Spinal cord (tissue), 9 donors: ENCODE measurements at regions not wholly inside any gene's neighbourhood (a gene's known extent, or its start where the extent isn't known, plus 50 kb on each side); places are given as distances from the start of the nearest gene placed in this dataset.
A peak's percentile ranks its signal among the peaks of the same experiment; 100 is the strongest.
"Not testable (repeated sequence)": the region's sequence is repeated elsewhere in the genome, so short reads cannot be mapped to it uniquely, and the experiment has no call there.

Experiments used
- DNase-seq, 6 donors: peaks; one replicate each; pipeline versions ENCODE4 v3.0.0 to v3.0.0-alpha.2; 2013 to 2015; ENCODE audit warnings: low spot score in 6 of 6, low read depth in 4 of 6
- H3K27ac ChIP-seq: one replicate; pipeline ENCODE4 v1.5.1; 2013; ENCODE audit warnings: low read depth, low read length, control low read depth
- H3K27me3 ChIP-seq: one replicate; pipeline ENCODE4 v1.6.1; 2013; ENCODE audit warnings: low read length; ENCODE audit not compliant: control insufficient read depth, insufficient read depth
- H3K36me3 ChIP-seq: one replicate; pipeline ENCODE4 v1.6.1; 2013; ENCODE audit warnings: low read length; ENCODE audit not compliant: control insufficient read depth, insufficient read depth
- H3K4me1 ChIP-seq: one replicate; pipeline ENCODE4 v1.6.1; 2013; ENCODE audit warnings: low read length; ENCODE audit not compliant: control insufficient read depth, insufficient read depth
- H3K4me3 ChIP-seq: one replicate; pipeline ENCODE4 v1.5.1; 2013; ENCODE audit warnings: low read depth, low read length, control low read depth
- H3K9me3 ChIP-seq: one replicate; pipeline ENCODE4 v1.6.1; 2013; ENCODE audit warnings: low read length; ENCODE audit not compliant: control insufficient read depth, insufficient read depth
- WGBS: methylation state at CpG from one replicate; pipeline ENCODE4 v1.1.5; 2013; ENCODE audit warnings: missing lambda C conversion rate; ENCODE audit not compliant: insufficient coverage; 5-methylcytosine and 5-hydroxymethylcytosine counted together
- donor health status: healthy.

GRCh38 chr1:146522812-146523211 lies 294.0 kb upstream of the NOTCH2NLA start:
- H3K27ac ChIP-seq, result not testable (repeated sequence)
- WGBS, result no CpG with 5 or more reads among the region's 4 CpGs

DNA sequence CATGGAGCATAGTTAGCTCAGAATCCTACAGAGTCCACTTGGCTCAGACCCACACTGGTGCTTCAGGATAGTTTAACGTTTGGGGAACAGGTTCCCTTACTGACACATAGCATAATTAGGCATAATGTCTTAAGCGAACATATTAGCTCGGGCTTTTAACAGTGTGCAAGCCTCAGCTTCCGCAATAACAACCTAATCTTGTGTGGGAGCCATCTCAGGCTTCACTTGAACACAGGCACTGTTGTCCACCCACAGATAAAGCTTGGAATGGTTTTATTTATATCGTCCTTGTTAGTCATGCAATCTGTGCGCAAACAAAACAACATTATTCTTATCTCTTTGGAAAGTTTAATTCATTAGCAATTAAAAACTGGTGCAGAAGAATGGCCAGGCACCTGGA lies 293.5 kb upstream of the NOTCH2NLA start:
- not testable (repeated sequence) for H3K4me1 ChIP-seq, H3K36me3 ChIP-seq, H3K4me3 ChIP-seq, H3K27me3 ChIP-seq, DNase-seq, H3K9me3 ChIP-seq, H3K27ac ChIP-seq
- no CpG with 5 or more reads among the region's 6 CpGs for WGBS

More at GRCh38 chr1:146522812-146523211, 294.0 kb upstream of the NOTCH2NLA start:
- H3K27me3 ChIP-seq, H3K4me3 ChIP-seq, H3K4me1 ChIP-seq, DNase-seq, H3K9me3 ChIP-seq, H3K36me3 ChIP-seq: not testable (repeated sequence)

DNA sequence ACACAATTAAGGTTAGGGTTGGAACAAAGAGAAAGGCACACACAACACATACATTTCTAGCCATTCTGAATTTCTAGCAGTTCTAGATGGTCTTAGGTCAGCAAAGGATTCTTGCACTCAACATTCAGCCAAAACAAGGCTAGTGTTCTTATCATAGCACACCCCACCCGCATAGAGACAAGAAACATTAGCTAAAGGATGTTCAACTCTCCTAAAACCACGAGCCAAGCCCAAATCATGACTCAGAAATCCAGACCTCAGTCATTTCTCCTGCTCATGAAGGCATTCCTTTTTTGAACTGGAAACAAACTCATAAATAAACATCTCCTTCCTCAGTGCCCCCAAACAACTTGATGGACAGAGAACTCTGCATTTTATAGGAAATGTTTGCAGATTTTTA lies 293.0 kb upstream of the NOTCH2NLA start:
- not testable (repeated sequence) for H3K27ac ChIP-seq, H3K4me3 ChIP-seq, H3K9me3 ChIP-seq, H3K27me3 ChIP-seq, DNase-seq, H3K36me3 ChIP-seq, H3K4me1 ChIP-seq
- WGBS, result no CpG with 5 or more reads among the region's 2 CpGs

DNA sequence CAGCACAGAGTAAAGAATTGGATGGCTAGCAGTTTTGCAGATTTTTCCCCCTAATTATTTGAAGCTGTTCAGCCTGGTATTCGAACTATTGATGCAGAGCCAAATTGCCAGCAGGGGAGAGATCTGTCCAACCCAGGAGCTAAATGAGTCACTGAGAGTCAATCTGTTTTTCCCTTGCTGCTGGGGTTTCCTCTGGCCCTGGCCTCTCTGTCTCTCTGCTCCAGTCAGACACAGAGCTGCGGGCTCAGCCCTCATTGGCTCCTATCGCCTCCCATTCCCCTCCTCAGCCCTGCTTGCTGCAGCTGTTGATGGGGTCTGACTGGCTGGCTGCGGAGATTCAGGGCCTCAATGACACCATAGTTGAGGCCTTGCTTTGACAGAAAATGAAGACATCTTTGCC lies 284.9 kb upstream of the NOTCH2NLA start:
- H3K27ac ChIP-seq, result not testable (repeated sequence)
- WGBS, result no CpG with 5 or more reads among the region's 4 CpGs

GRCh38 chr1:146511047-146511777 lies 282.4 kb upstream of the NOTCH2NLA start:
- not testable (repeated sequence) for DNase-seq, H3K4me1 ChIP-seq, H3K27ac ChIP-seq, H3K36me3 ChIP-seq, H3K27me3 ChIP-seq, H3K9me3 ChIP-seq, H3K4me3 ChIP-seq
- no CpG with 5 or more reads among the region's 7 CpGs for WGBS

More for the DNA sequence above, 284.9 kb upstream of the NOTCH2NLA start:
- DNase-seq, H3K4me1 ChIP-seq, H3K36me3 ChIP-seq, H3K4me3 ChIP-seq, H3K27me3 ChIP-seq, H3K9me3 ChIP-seq: not testable (repeated sequence)

DNA sequence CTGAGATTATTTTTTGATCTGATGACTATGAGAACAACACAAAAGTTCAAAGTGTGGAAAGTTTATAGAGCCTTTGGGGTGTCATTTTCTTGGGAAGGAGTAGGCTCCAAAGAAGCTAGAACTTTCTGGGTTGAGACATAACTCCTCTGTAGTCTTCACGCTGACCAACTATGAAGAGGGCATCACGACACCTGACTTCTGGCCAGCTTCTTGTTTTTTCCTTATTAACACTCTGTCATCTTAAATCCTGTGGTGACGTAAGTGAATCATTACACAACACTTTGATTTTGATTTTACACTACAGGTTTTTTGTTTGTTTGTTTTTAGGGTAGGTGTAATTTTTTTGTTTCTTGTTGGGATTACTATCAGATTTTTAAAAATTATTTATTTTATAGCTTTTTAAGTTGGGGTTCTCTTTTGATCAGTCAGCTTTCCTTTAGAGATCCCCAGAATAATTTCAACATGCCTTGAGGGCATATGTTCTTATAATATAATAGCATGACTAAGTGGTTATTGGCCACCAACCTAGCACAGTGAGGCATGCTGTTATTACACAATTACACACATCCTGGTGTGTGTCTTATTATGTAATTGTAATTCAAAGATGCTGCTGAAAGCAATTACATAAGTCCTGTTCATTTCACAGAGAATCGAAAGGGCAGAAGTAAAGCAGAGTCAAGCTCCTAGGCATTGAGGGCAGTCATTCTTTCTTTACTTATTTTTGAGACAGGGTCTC lies 281.6 kb upstream of the NOTCH2NLA start:
- WGBS, result no CpG with 5 or more reads among the region's 4 CpGs

DNA sequence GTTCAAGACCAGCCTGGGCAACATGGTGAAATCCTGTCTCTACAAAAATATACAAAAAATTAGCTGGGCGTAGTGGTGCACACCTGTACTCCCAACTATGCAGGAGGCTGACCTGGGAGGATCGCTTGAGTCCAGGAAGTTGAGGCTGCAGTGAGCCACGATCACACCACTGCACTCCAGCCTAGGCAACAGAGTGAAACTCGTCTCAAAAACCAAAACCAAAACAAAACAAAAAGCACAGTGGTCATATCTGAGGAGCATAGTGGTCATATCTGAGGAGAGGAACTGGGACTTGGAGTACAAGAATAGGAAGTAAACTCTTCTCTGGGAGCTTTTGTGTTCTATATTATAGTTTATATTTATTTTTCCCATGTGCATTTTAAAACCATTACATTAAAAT lies 275.3 kb upstream of the NOTCH2NLA start:
- H3K9me3 ChIP-seq, H3K27me3 ChIP-seq, H3K4me1 ChIP-seq, DNase-seq, H3K4me3 ChIP-seq, H3K36me3 ChIP-seq, H3K27ac ChIP-seq: not testable (repeated sequence)
- WGBS, result no CpG with 5 or more reads among the region's 4 CpGs

More for the DNA sequence above, 281.6 kb upstream of the NOTCH2NLA start:
- H3K27ac ChIP-seq, H3K36me3 ChIP-seq, DNase-seq, H3K4me3 ChIP-seq, H3K9me3 ChIP-seq, H3K4me1 ChIP-seq, H3K27me3 ChIP-seq: not testable (repeated sequence)

DNA sequence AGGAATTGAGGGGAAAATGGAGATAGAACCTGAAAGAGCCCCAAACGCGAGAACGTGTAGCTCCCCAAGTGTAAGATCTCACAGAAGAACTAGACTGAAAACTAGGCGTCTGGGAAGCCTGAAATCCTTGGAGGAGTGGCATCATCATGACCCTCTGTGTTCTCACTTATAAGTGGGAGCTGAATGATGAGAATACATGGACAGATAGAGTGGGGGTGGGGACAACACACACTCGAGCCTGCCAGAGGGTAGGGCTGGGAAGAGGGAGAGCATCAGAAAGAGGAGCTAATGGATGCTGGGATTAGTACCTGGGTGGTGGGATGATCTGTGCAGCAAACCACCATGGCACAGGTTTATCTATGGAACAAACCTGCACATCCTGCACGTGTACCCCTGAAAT lies 258.7 kb upstream of the NOTCH2NLA start:
- H3K4me3 ChIP-seq, H3K36me3 ChIP-seq: not testable (repeated sequence)

DNA sequence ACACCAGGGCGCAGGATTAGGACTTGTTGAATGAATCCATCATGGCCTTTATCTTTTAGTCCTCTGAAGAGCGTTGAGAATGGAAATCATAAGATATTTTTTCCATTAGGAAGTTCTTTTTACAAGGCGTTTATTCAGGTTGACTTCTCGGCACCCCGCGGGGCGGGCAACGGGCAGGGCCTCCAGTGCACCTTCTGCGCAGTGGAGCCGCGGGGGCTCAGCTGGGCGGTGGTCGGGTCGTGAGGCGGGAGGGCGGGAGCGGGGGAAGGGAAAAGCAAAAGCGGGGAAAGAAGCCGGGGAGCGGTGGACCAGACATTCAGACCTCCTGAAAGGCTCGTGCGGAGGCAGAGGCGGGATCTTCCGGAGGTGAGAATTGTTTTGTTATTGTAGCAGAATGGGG lies 258.3 kb upstream of the NOTCH2NLA start:
- no CpG with 5 or more reads among the region's 24 CpGs for WGBS
- peak overlapping the region; percentile 40 for H3K4me3 ChIP-seq
- not testable (repeated sequence) for H3K27me3 ChIP-seq, H3K4me1 ChIP-seq, H3K36me3 ChIP-seq, H3K27ac ChIP-seq, H3K9me3 ChIP-seq, DNase-seq

More for the DNA sequence above, 258.7 kb upstream of the NOTCH2NLA start:
- H3K27me3 ChIP-seq, H3K4me1 ChIP-seq, DNase-seq, H3K27ac ChIP-seq, H3K9me3 ChIP-seq: not testable (repeated sequence)
- WGBS, result no CpG with 5 or more reads among the region's 6 CpGs
